Mesendoderm (in vitro differentiated cells): ENCODE measurements at regions not wholly inside any gene's neighbourhood (a gene's known extent, or its start where the extent isn't known, plus 50 kb on each side); places are given as distances from the start of the nearest gene placed in this dataset.

ENCODE experiments used
- DNase-seq: peaks from one replicate; pipeline ENCODE4 v3.0.0; 2013
- H2AK5ac ChIP-seq: 2 replicates; pipeline ENCODE4 v1.6.1; 2013; ENCODE audit warnings: low read length, inconsistent platforms
- H2BK120ac ChIP-seq: 2 replicates; pipeline ENCODE4 v1.6.1; 2013; ENCODE audit warnings: low read depth, mild to moderate bottlenecking, low read length, moderate library complexity, mixed read lengths
- H2BK15ac ChIP-seq: replicated peaks from 2 replicates; pipeline ENCODE4 v1.6.1; 2013; ENCODE audit warnings: low read depth, mild to moderate bottlenecking, moderate library complexity
- H2BK5ac ChIP-seq: 2 replicates; pipeline ENCODE4 v1.6.1; 2013; ENCODE audit warnings: low read length, inconsistent platforms
- H3K18ac ChIP-seq: 2 replicates; pipeline ENCODE4 v1.6.1; 2013; ENCODE audit warnings: mild to moderate bottlenecking, low read length, mixed read lengths
- H3K23ac ChIP-seq: one replicate; pipeline ENCODE4 v1.6.1; 2013; ENCODE audit warnings: low read length
- H3K27ac ChIP-seq: 2 replicates; pipeline ENCODE4 v1.5.1; 2013; ENCODE audit warnings: low read depth, mild to moderate bottlenecking, inconsistent platforms, low read length, moderate library complexity
- H3K27me3 ChIP-seq: 2 replicates; pipeline ENCODE4 v1.6.1; 2013; ENCODE audit warnings: low read length, control low read depth, mild to moderate bottlenecking, inconsistent platforms; ENCODE audit not compliant: insufficient read depth, poor library complexity
- H3K36me3 ChIP-seq: 2 replicates; pipeline ENCODE4 v1.6.1; 2013; ENCODE audit warnings: low read length, inconsistent platforms; ENCODE audit not compliant: control insufficient read depth, insufficient read depth
- H3K4ac ChIP-seq: one replicate; pipeline ENCODE4 v1.6.1; 2013; ENCODE audit warnings: low read depth, mild to moderate bottlenecking, low read length, moderate library complexity
- H3K4me1 ChIP-seq: 2 replicates; pipeline ENCODE4 v1.6.1; 2013; ENCODE audit warnings: low read depth, low read length, inconsistent platforms; ENCODE audit not compliant: control insufficient read depth
- H3K4me2 ChIP-seq: 2 replicates; pipeline ENCODE4 v1.6.1; 2013; ENCODE audit warnings: low read length
- H3K4me3 ChIP-seq: 2 replicates; pipeline ENCODE4 v1.5.1; 2013; ENCODE audit warnings: mild to moderate bottlenecking, low read length
- H3K56ac ChIP-seq: one replicate; pipeline ENCODE4 v1.6.1; 2013; ENCODE audit warnings: low read length
- H3K79me1 ChIP-seq: 2 replicates; pipeline ENCODE4 v1.6.1; 2013; ENCODE audit warnings: low read length, inconsistent platforms
- H3K79me2 ChIP-seq: 2 replicates; pipeline ENCODE4 v1.6.1; 2013; ENCODE audit warnings: mild to moderate bottlenecking, low read length; ENCODE audit not compliant: control insufficient read depth, insufficient read depth
- H3K9ac ChIP-seq: 2 replicates; pipeline ENCODE4 v1.6.1; 2013; ENCODE audit warnings: low read length, inconsistent platforms
- H4K5ac ChIP-seq: one replicate; pipeline ENCODE4 v1.6.1; 2013; ENCODE audit warnings: low read length
- H4K8ac ChIP-seq: one replicate; pipeline ENCODE4 v1.6.1; 2013; ENCODE audit warnings: low read depth, mild to moderate bottlenecking, control low read depth, low read length, moderate library complexity
- WGBS: extraction: QIAGEN DNeasy Blood & Tissue Kit; methylation state at CpG from one replicate; pipeline ENCODE4 v1.1.7; 2013; ENCODE audit warnings: low lambda C conversion rate, missing lambda C conversion rate; ENCODE audit not compliant: insufficient coverage; ENCODE audit errors: extremely low coverage; 5-methylcytosine and 5-hydroxymethylcytosine counted together

DNA sequence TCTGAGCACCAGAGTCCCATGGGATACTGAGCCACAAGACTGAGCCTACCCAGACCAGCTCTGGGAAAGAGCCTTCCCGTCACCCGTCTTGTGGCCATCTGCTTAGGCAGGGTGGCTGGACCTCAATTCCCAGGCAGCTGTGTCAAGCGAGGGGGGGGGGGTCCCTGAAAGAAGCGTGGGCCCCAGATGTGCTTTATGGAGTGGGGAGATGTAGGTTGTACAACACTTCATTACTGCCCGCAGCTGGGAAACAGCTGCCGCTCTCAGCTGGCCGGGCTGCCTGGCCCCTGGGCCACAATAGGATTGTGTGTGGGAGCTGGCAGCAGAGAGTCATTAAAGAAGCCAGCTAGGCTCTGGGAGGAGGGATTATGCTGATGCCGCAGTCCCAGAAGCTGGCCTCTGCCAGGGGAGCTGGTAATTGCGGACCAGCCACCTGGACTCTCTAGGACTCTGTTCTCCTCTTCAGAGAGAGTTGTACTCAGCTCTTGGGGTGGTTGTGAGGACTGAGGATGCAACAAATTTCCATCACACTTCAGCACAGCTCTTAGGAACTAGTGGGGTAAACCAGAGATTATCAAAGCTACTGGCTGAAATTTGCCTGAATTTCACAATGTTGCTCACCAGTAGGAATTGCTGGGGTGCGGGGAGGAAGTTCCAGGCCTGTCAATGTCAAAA, 145.4 kb downstream of the GADD45G start:
- H3K4me2 ChIP-seq: no peak overlapping the region
- H2BK5ac ChIP-seq: no peak overlapping the region
- H3K4me3 ChIP-seq: no peak overlapping the region
- H3K79me1 ChIP-seq: no peaks in the 10 kb centered on the region
- peak; percentile 21 for DNase-seq
- H2BK120ac ChIP-seq: no peak overlapping the region
- no peak overlapping the region for H3K23ac ChIP-seq
- H3K56ac ChIP-seq: no peak overlapping the region
- no peak overlapping the region for H2BK15ac ChIP-seq
- no peaks in the 10 kb centered on the region for H3K4me1 ChIP-seq
- H4K5ac ChIP-seq: no peak overlapping the region
- H3K9ac ChIP-seq: no peak overlapping the region
- no peaks in the 10 kb centered on the region for H3K79me2 ChIP-seq
- H3K27ac ChIP-seq: no peak overlapping the region
- H4K8ac ChIP-seq: no peak overlapping the region
- no peak overlapping the region for H2AK5ac ChIP-seq
- H3K36me3 ChIP-seq: no peaks in the 10 kb centered on the region
- H3K27me3 ChIP-seq: no peaks in the 10 kb centered on the region
- no peak overlapping the region for H3K4ac ChIP-seq
- H3K18ac ChIP-seq: no peak overlapping the region
- no CpG with 5 or more reads among the region's 10 CpGs for WGBS

GRCh38 chr9:89751079-89751825, 146.4 kb downstream of the GADD45G start:
- H2BK120ac ChIP-seq: no peak overlapping the region
- H3K56ac ChIP-seq: no peak overlapping the region
- H3K4me2 ChIP-seq: no peak overlapping the region
- no peak overlapping the region for H4K5ac ChIP-seq
- H3K27ac ChIP-seq: no peak overlapping the region
- H3K27me3 ChIP-seq: no peaks in the 10 kb centered on the region
- H2BK15ac ChIP-seq: no peak overlapping the region
- no peaks in the 10 kb centered on the region for H3K4me1 ChIP-seq
- H3K18ac ChIP-seq: no peak overlapping the region
- no peaks in the 10 kb centered on the region for H3K79me2 ChIP-seq
- no peak overlapping the region for H3K4me3 ChIP-seq
- H3K79me1 ChIP-seq: no peaks in the 10 kb centered on the region
- H3K9ac ChIP-seq: no peak overlapping the region
- no CpG with 5 or more reads among the region's 6 CpGs for WGBS
- H4K8ac ChIP-seq: no peak overlapping the region
- H3K23ac ChIP-seq: no peak overlapping the region
- no peak overlapping the region for H2AK5ac ChIP-seq
- H2BK5ac ChIP-seq: no peak overlapping the region
- no peaks in the 10 kb centered on the region for H3K36me3 ChIP-seq
- no peak for DNase-seq
- H3K4ac ChIP-seq: no peak overlapping the region

DNA sequence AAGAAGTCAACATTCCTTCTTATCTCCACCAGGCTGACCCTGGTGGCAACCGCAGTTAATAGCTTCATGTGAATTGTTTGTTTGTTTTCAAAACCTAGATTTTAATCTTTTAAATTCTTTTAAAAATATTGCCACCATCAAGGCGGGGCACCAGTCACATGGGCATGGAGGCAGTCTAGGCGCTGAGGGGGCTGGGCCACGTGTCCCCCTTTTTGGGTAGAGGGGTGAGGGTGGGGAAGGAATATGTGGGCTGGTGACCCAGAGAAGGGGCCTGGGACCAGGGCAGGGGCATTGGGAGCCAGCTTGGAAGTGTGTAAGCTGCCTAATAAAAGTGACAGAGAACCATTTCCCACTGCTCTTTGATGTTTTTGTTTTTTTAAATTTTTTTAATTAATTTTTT, 147.3 kb downstream of the GADD45G start:
- H4K5ac ChIP-seq: no peak overlapping the region
- H4K8ac ChIP-seq: no peak overlapping the region
- no peak overlapping the region for H3K27ac ChIP-seq
- DNase-seq: peak; percentile 29
- no peak overlapping the region for H3K9ac ChIP-seq
- H3K4ac ChIP-seq: no peak overlapping the region
- no peaks in the 10 kb centered on the region for H3K79me1 ChIP-seq
- no peak overlapping the region for H3K23ac ChIP-seq
- no peaks in the 10 kb centered on the region for H3K4me1 ChIP-seq
- H3K27me3 ChIP-seq: no peaks in the 10 kb centered on the region
- H2BK15ac ChIP-seq: no peak overlapping the region
- no peak overlapping the region for H2BK5ac ChIP-seq
- no peak overlapping the region for H3K56ac ChIP-seq
- H3K18ac ChIP-seq: no peak overlapping the region
- H3K4me3 ChIP-seq: no peak overlapping the region
- H2BK120ac ChIP-seq: no peak overlapping the region
- no peaks in the 10 kb centered on the region for H3K79me2 ChIP-seq
- no peak overlapping the region for H3K4me2 ChIP-seq
- WGBS: no CpG with 5 or more reads among the region's 4 CpGs
- H3K36me3 ChIP-seq: no peaks in the 10 kb centered on the region
- H2AK5ac ChIP-seq: no peak overlapping the region

GRCh38 chr9:89753472-89754055, 148.8 kb downstream of the GADD45G start:
- no peak overlapping the region for H3K4ac ChIP-seq
- no peak overlapping the region for H2BK120ac ChIP-seq
- H3K4me3 ChIP-seq: no peak overlapping the region
- H4K5ac ChIP-seq: no peak overlapping the region
- no peak overlapping the region for H3K4me2 ChIP-seq
- DNase-seq: no peak
- H4K8ac ChIP-seq: no peak overlapping the region
- no peaks in the 10 kb centered on the region for H3K27me3 ChIP-seq
- no peak overlapping the region for H2BK5ac ChIP-seq
- H3K23ac ChIP-seq: no peak overlapping the region
- H2AK5ac ChIP-seq: no peak overlapping the region
- H3K79me2 ChIP-seq: no peaks in the 10 kb centered on the region
- WGBS: no CpG with 5 or more reads among the region's 6 CpGs
- no peaks in the 10 kb centered on the region for H3K79me1 ChIP-seq
- H3K4me1 ChIP-seq: no peaks in the 10 kb centered on the region
- no peak overlapping the region for H3K27ac ChIP-seq
- H3K9ac ChIP-seq: no peak overlapping the region
- H3K18ac ChIP-seq: no peak overlapping the region
- H3K56ac ChIP-seq: no peak overlapping the region
- H3K36me3 ChIP-seq: no peaks in the 10 kb centered on the region
- no peak overlapping the region for H2BK15ac ChIP-seq

DNA sequence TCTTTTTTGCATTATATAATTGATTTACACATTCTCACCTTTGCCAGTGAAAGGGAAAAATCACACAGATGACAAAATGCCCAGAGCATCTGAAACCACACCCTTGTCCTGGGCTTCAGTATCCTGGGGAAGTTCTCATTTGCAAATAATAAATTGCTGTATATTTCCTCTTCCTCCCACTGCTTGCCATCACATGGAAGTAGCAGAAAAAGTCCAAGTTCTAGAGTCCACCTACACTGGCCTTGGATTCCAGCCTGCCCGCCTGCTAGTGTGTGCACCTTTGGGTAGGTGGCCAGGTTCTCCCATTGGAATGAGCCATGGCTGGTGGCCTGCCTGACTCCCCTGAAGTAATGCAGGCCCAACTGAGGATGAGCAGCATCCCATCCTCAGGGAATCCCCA, 149.4 kb downstream of the GADD45G start:
- H3K27ac ChIP-seq: no peak overlapping the region
- H3K9ac ChIP-seq: no peak overlapping the region
- no peaks in the 10 kb centered on the region for H3K79me1 ChIP-seq
- no peak overlapping the region for H3K4me2 ChIP-seq
- H2AK5ac ChIP-seq: no peak overlapping the region
- H4K8ac ChIP-seq: no peak overlapping the region
- no CpG with 5 or more reads among the region's 1 CpG for WGBS
- no peak for DNase-seq
- no peak overlapping the region for H3K4me3 ChIP-seq
- no peaks in the 10 kb centered on the region for H3K4me1 ChIP-seq
- no peak overlapping the region for H3K18ac ChIP-seq
- no peak overlapping the region for H3K4ac ChIP-seq
- no peak overlapping the region for H2BK120ac ChIP-seq
- H2BK15ac ChIP-seq: no peak overlapping the region
- H4K5ac ChIP-seq: no peak overlapping the region
- no peak overlapping the region for H2BK5ac ChIP-seq
- H3K79me2 ChIP-seq: no peaks in the 10 kb centered on the region
- H3K56ac ChIP-seq: no peak overlapping the region
- no peak overlapping the region for H3K23ac ChIP-seq
- no peaks in the 10 kb centered on the region for H3K27me3 ChIP-seq
- H3K36me3 ChIP-seq: no peaks in the 10 kb centered on the region
